Fibroblast of lung (primary cell): ENCODE measurements at regions not wholly inside any gene's neighbourhood (a gene's known extent, or its start where the extent isn't known, plus 50 kb on each side); places are given as distances from the start of the nearest gene placed in this dataset.
A peak's percentile ranks its signal among the peaks of the same experiment; 100 is the strongest.

Experiments
- DNase-seq, 2 donors: peaks; one replicate each; pipeline versions ENCODE4 v3.0.0 to v3.0.0-alpha.2; 2010; ENCODE audit warnings: low read depth in 2 of 2
- H2AFZ ChIP-seq: 2 replicates; pipeline ENCODE4 v1.5.1; 2012; ENCODE audit warnings: low read length, control low read depth, inconsistent platforms
- H3K27ac ChIP-seq: 2 replicates; pipeline ENCODE4 v1.5.1; 2011; ENCODE audit warnings: low read length, control low read depth; ENCODE audit not compliant: insufficient read depth
- H3K27me3 ChIP-seq: 2 replicates; pipeline ENCODE4 v1.5.1; 2011; ENCODE audit warnings: mild to moderate bottlenecking, low read length; ENCODE audit not compliant: control insufficient read depth, insufficient read depth
- H3K36me3 ChIP-seq: 2 replicates; pipeline ENCODE4 v1.5.1; 2011; ENCODE audit warnings: low read length; ENCODE audit not compliant: control insufficient read depth, insufficient read depth
- H3K4me1 ChIP-seq: 2 replicates; pipeline ENCODE4 v1.5.1; 2011; ENCODE audit warnings: low read length; ENCODE audit not compliant: control insufficient read depth, insufficient read depth; ENCODE audit errors: extremely low read depth
- H3K4me2 ChIP-seq: 2 replicates; pipeline ENCODE4 v1.5.1; 2011; ENCODE audit warnings: low read length, control low read depth; ENCODE audit not compliant: insufficient read depth; ENCODE audit errors: extremely low read depth
- H3K4me3 ChIP-seq, 4 experiments: fragments of 200-600 bp in 1 of 4; sonication (generic) in 1 of 4; replicated peaks in 1 of 4; 2 replicates each; pipeline ENCODE4 v1.5.1; 2011 to 2016; ENCODE audit warnings: low read length in 4 of 4, low read depth in 3 of 4, mild to moderate bottlenecking in 3 of 4, control low read depth in 2 of 4, inconsistent platforms in 1 of 4, mixed read lengths in 1 of 4; ENCODE audit not compliant: insufficient read depth in 1 of 4; ENCODE audit errors: control extremely low read depth in 1 of 4
- H3K79me2 ChIP-seq: 2 replicates; pipeline ENCODE4 v1.5.1; 2012; ENCODE audit warnings: mild to moderate bottlenecking, low read length, inconsistent platforms; ENCODE audit not compliant: control insufficient read depth, insufficient read depth
- H3K9ac ChIP-seq: 2 replicates; pipeline ENCODE4 v1.5.1; 2011; ENCODE audit warnings: mild to moderate bottlenecking, low read length, control low read depth; ENCODE audit not compliant: insufficient read depth
- H3K9me3 ChIP-seq: 2 replicates; pipeline ENCODE4 v1.5.1; 2012; ENCODE audit warnings: low read depth, low read length; ENCODE audit not compliant: control insufficient read depth, insufficient read depth
- H4K20me1 ChIP-seq: 2 replicates; pipeline ENCODE4 v1.5.1; 2011; ENCODE audit warnings: low read length; ENCODE audit not compliant: control insufficient read depth, insufficient read depth; ENCODE audit errors: extremely low read depth
- CTCF ChIP-seq, 2 donors: IDR thresholded peaks in 1 of 2; conservative IDR thresholded peaks in 1 of 2; 1 replicate in 1 of 2; 2 replicates in 1 of 2; pipeline ENCODE4 v1.5.1; 2011 to 2012; ENCODE audit warnings: low read length in 2 of 2, control low read depth in 1 of 2, inconsistent platforms in 1 of 2, low read depth in 1 of 2, mild to moderate bottlenecking in 1 of 2
- EZH2 ChIP-seq: IDR thresholded peaks from 2 replicates; pipeline ENCODE4 v1.5.1; 2012; ENCODE audit warnings: low read length, control low read depth, mild to moderate bottlenecking; ENCODE audit errors: missing control alignments

DNA sequence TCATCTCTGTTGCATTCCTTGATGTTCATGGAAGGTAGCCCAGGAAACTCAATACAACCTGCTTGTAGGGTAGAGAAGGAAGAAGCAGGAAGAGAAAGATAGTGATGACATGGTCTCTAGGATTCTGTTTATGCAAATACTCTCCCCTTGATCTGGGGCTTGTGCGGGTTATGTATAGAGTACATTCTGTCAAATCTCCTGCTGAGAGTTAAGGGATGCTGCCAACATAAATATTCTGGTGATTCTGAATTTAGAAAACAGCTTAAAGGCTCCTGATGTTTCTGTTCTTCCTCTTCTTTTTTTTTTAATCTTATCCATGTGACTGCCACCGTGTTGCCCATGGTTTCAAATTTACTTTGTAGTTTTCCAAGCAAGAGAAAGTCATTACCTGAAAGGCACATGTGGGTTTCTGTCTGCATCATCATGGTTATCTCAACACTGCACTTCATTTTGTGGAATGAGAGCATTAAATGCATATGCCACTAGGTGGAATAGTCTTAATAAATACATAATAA lies 150.6 kb downstream of the RPS12 start:
- no peaks in the 10 kb centered on the region for H3K36me3 ChIP-seq
- H3K4me2 ChIP-seq: no peak overlapping the region
- H3K4me1 ChIP-seq: no peaks in the 10 kb centered on the region
- H4K20me1 ChIP-seq: no peaks in the 10 kb centered on the region
- H3K9ac ChIP-seq: no peak overlapping the region
- no peaks in the 10 kb centered on the region for H3K79me2 ChIP-seq
- H2AFZ ChIP-seq: no peak overlapping the region
- peak in 1 of 2 donors; percentile 47 for DNase-seq
- no peak overlapping the region for H3K4me3 ChIP-seq
- H3K27ac ChIP-seq: no peak overlapping the region
- no peaks in the 10 kb centered on the region for H3K9me3 ChIP-seq
- TF ChIP-seq CTCF (conservative IDR thresholded peaks at IDR 0.05 in 1 of 2, IDR thresholded peaks at IDR 0.05 in 1 of 2; ENCODE audit: low read depth in 1 of 2, low read length in 2 of 2): peak in 1 of 2 donors; percentile 25
- no peak for TF ChIP-seq EZH2
- H3K27me3 ChIP-seq: no peaks in the 10 kb centered on the region

GRCh38 chr6:132967871-132968270 lies 153.5 kb downstream of the RPS12 start:
- no peaks in the 10 kb centered on the region for H3K79me2 ChIP-seq
- H3K36me3 ChIP-seq: no peaks in the 10 kb centered on the region
- no peak for DNase-seq
- H3K4me3 ChIP-seq: no peak overlapping the region
- no peak for TF ChIP-seq EZH2
- no peak for TF ChIP-seq CTCF (conservative IDR thresholded peaks at IDR 0.05 in 1 of 2, IDR thresholded peaks at IDR 0.05 in 1 of 2; ENCODE audit: low read depth in 1 of 2, low read length in 2 of 2)
- H3K27ac ChIP-seq: no peak overlapping the region
- no peaks in the 10 kb centered on the region for H4K20me1 ChIP-seq
- H3K27me3 ChIP-seq: no peaks in the 10 kb centered on the region
- no peaks in the 10 kb centered on the region for H3K4me1 ChIP-seq
- no peaks in the 10 kb centered on the region for H3K9me3 ChIP-seq
- no peak overlapping the region for H2AFZ ChIP-seq
- H3K9ac ChIP-seq: no peak overlapping the region
- no peak overlapping the region for H3K4me2 ChIP-seq

DNA sequence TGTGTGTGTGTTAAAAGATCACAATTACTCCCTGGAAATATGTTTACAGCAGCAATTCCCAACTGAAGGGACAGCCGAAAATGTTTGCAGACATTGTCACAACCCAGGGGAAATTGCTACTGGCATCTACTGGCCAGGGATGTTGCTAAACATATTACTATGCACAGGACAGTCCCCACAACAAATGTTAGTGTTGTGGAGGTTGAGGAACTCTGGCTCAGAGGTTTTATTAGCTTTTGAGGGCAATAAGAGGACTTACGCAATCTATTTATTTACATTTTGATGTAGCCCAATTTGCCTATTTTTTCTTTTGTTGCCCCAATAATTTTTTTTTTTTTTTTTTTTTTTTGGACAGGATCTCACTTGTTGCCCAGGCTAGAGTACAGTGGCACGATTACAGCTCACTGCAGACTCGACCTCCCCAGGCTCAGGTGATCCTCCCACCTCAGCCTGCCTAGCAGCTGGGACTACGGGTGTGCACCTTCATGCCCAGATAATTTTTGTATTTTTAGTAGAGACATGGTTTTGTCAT lies 154.1 kb downstream of the RPS12 start:
- Histone ChIP-seq H3K9me3 (no peaks in the 10 kb centered on the region), H3K4me1 (no peaks in the 10 kb centered on the region), H3K27ac (no peak overlapping the region), H2AFZ (no peak overlapping the region), H3K9ac (no peak overlapping the region), H3K27me3 (no peaks in the 10 kb centered on the region), H3K79me2 (no peaks in the 10 kb centered on the region), H3K4me2 (no peak overlapping the region), H4K20me1 (no peaks in the 10 kb centered on the region), H3K4me3 (no peak overlapping the region), H3K36me3 (no peaks in the 10 kb centered on the region)
- no peak for DNase-seq
- TF ChIP-seq EZH2: no peak
- no peak for TF ChIP-seq CTCF (conservative IDR thresholded peaks at IDR 0.05 in 1 of 2, IDR thresholded peaks at IDR 0.05 in 1 of 2; ENCODE audit: low read depth in 1 of 2, low read length in 2 of 2)
